HPDE6-E6E7 (cell line): ENCODE measurements at regions not wholly inside any gene's neighbourhood (a gene's known extent, or its start where the extent isn't known, plus 50 kb on each side); places are given as distances from the start of the nearest gene placed in this dataset.

ENCODE experiments used
- DNase-seq: peaks from one replicate; pipeline ENCODE4 v3.0.0; 2011; ENCODE audit warnings: missing footprints; ENCODE audit errors: extremely low spot score

DNA sequence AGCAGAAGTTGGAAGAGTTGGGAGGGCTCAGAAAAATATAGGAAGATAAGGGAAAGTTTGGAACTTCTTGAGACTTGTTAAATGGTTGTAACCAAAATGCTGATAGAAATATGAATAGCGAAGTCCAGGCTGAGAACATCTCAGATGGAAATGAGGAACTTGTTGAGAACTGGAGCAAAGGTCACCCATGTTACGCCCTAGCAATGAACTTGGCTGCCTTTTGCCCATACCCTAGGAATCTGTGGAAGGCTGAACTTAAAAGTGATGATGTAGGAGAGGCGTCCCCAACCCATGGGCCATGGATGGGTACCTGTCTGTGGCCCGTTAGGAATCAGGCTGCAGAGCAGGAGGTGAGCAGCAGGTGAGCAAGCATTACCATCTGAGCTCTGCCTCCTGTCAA lies 347.8 kb downstream of the ARL4A start:
- DNase-seq: no peak

DNA sequence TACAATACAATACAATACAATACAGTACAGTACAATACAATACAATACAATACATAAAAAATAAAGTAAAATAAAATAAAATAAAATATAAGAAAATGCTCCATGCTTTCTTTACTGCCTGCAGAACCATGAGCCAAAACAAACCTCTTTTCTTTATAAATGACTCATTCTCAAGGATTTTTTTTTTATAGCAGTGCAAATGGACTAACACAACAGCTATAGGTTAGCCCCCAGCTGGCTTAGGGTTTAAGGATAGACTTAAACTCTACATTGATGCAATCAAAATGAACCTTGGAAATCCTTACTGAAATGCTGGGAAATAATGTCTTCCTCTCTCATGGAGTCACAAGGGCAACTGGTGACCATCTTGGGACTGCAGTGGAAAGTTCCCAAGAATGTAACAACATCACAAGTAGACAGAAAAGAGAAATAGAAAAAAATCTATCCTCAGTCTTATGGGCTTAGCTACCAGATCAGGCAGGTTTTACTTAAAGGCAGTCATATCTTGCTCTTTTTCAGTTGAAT lies 348.9 kb downstream of the ARL4A start:
- DNase-seq: no peak

GRCh38 chr7:13037216-13037615 lies 349.8 kb downstream of the ARL4A start:
- no peak for DNase-seq

GRCh38 chr7:13041368-13041988 lies 354.0 kb downstream of the ARL4A start:
- no peak for DNase-seq

DNA sequence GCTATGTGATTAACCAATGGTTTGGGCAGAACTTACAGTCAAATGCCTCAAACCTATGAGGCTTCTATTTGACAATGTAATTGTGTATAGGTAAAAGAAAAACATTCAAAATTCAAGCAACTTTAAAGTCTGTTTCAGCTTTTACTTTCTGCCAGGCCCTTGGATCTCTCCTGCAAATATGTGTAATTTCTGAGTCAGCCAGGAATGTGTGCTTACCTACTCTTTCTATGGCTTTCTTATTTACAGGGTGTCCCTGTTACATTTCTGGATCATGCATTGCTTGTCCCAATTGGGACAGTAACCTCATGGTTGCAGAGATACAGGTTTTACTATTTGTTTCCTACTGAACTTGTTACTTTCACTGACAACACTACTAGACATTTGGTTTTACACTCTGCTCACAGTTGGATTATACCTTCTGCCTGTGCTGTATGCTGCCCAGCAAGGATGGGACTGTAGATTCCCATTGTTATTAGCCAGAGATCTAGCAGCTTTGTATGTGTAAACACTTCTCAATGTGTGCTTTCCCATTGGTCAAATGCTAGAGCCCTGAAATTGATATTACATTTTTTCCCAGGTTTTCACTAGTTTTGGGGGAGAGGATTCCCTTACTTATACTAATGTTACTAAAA lies 355.3 kb downstream of the ARL4A start:
- DNase-seq: peak; percentile 20

DNA sequence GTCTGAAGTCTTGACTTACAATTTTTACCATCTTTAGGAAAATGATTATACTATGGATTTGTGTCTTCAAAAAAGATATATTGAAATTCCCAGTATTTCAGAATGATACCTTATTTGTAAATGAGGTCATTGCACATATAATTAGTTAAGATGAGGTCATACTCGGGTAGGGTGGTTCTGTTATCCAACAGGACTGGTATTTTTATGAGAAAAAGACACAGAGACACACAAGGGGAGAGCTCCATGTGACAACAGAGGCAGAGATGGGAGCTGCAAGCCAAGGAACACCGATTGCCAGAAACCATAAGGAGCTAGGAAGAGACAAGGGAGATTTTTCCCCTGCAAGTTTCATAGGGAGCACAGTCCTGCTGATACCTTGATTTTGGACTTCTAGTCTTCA lies 356.9 kb downstream of the ARL4A start:
- DNase-seq: no peak

DNA sequence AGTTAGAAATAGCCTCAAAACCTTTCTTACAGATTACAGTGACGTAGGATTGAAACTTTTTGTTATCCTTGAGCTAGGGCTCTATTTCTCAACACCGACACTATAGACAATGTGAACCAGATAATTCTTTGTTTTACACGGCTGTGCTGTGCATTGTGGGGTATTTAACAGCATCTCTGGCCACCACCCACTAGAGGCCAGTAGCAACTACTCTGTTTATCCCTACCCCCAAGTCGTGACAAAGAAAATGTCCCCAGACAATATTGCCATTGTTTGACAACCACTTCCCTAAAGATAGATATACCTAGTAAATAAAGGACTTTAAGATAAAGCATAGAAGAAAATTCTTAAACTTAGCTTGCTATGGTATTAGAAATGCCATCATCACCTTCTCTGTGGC lies 359.6 kb downstream of the ARL4A start:
- no peak for DNase-seq

DNA sequence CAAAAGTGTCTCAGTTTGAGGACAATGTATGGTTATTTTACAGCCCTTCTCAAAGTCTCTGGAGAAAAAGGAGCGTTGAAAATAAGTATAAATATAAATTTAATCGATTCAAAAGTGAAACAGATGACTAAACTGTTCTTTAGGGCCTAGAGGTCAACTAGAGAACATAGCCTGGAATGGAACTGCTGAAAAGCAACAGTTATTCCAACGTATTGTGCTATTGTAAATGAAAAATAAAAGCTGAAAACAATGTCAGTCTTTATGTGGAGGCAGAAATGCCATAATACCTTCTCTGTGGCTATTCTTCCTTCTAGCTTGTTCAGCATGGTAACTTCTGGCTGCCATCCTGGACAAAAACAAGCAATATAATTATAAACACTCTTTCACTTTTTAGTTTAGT lies 362.5 kb downstream of the ARL4A start:
- DNase-seq: no peak

DNA sequence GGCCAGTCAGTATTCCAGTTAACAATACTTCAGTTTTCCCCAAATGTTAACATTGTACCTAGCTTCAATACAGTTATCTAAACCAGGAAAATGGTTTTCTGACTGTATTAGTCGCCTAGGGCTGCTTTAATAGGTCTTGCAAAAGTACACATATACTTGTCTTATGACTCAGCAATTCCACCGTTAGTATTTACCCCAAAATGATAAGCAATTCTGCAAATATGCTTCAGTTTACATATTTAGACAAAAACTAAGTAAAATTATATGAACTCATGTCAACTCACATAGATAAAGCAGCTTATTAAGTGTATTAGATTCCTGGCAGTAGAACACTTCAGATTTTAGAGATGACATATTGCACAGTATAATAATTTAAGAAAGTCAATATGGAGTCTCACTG lies 363.3 kb downstream of the ARL4A start:
- no peak for DNase-seq

- DNase-seq: no peak
Observed at GRCh38 chr7:13055732-13056368, 368.4 kb downstream of the ARL4A start.

DNA sequence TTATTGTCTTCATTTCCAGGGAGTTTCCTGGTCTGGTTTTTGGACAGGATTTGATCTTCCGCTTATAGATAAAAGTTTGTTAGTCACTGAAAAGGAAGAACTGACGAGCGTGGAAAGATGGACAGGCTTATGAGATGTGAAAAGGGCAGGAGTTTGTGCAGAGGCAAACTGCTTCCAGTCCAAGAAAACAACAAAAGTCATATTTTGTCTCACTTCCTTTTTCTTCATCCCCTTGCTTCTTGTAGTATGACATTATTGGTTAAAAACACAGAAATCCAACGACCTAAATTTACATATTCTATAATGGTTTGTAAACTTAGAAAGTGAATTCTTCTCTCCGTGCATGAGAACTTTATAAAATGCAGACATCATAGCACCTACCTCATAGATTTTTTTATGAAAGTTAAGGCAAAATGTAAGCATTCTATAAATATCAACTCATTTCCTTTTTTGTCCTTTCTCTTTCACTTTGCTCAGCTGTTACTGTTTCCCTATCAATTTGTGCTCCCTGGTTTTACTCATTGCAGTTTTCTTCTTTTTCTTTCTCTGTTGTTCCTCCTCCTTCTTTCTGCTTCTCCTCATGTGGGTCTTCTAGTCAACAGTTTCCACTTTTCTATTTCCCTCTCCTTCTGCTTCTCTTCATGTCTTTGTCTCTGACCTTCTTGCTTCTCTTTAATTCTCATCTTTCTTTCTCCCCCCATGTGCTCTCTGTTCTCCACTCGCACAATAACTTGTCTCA lies 370.2 kb downstream of the ARL4A start:
- no peak for DNase-seq

GRCh38 chr7:13060173-13060572 lies 372.7 kb downstream of the ARL4A start:
- DNase-seq: no peak

- DNase-seq: no peak
Observed at GRCh38 chr7:13061115-13061514, 373.7 kb downstream of the ARL4A start.

DNA sequence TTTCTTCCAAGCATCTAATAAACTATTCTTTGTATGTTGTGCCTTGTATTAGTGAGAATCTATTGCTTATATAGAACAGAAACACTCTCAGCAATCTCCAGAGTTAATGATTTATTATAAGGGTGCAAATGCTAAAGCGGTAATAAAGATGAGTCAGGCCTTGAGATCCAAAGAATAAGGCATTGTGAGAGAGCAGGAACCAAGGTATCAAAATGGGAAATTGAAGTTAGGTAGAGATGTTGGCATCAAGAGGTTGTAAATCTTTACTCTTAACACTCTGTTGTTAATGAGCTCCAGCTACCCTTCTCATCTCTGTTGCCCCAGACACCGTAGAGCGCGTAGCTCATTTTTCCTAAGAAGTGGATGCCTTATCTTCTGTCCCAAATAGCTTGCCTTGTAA lies 375.2 kb downstream of the ARL4A start:
- DNase-seq: no peak

DNA sequence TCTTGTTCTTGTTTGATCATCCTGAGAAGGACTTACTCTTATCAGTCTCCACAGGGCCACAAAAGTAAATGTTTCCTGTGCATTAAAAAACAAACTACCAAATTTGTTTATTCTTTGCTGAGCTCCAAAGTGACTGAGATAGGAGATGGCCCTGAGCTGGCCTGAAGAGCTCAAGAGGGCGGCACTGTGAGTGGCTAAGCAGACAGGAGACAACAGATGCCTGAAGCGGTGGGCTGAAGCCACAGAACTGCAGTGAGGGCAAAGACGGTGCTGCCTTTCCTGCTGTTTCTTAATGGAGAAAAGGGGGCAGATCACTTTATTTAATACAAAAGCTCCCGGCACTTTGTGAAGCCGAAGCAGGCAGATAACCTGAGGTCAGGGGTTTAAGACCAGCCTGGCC lies 379.6 kb downstream of the ARL4A start:
- no peak for DNase-seq

GRCh38 chr7:13068032-13068431 lies 380.6 kb downstream of the ARL4A start:
- DNase-seq: no peak

- no peak for DNase-seq
Observed at GRCh38 chr7:13069841-13070240, 382.4 kb downstream of the ARL4A start.

- DNase-seq: no peak
Observed at GRCh38 chr7:13072014-13072413, 384.6 kb downstream of the ARL4A start.

DNA sequence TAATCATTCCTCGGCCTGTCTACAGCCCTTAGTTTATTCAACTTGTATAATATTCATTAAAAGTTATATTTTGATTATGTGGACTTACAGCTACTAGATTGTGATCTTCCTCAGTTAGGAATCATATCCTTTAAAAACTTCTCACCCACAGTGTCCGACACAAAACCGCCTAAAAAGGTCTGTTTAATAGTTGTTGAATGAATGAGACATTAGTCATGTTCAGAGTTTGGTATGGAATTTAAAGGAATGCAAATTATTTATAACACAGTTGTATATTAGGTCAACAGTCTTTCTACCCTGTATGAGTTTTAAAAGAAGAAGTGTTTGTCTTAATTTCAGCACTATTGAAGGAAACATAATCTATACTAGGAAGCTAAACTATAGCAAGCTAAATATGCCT lies 390.0 kb downstream of the ARL4A start:
- no peak for DNase-seq

GRCh38 chr7:13078105-13078504 lies 390.7 kb downstream of the ARL4A start:
- no peak for DNase-seq

DNA sequence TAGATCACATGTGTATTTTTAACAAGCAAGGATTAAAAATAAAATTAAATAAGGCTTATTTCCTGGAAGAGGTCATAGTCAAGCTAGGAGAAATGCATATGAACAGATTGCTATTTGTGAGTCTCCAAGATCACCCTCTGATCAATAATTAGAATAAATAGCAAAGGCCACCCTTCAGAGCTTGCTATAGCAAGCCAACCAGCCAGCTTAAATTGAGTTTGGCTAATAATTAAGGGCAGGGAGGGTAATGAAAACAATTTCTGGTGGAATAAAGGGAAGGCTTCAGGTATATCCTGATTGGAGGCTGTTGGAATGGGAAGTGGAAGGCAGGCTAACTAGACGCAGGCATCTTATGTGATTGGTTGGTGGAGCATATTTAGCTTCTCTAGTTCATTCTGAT lies 403.5 kb downstream of the ARL4A start:
- no peak for DNase-seq

GRCh38 chr7:13091974-13092707 lies 404.7 kb downstream of the ARL4A start:
- no peak for DNase-seq
